ENCODE measurements at regions not wholly inside any gene's neighbourhood (a gene's known extent, or its start where the extent isn't known, plus 50 kb on each side); places are given as distances from the start of the nearest gene placed in this dataset.

GRCh38 chr18:23336101-23336500, 117.0 kb upstream of the RIOK3 start:
- no peak for TF ChIP-seq EZH2phosphoT487 (IDR thresholded peaks at IDR 0.05; ENCODE audit: insufficient read depth, low read depth)
- no peak for TF ChIP-seq EZH2 (IDR thresholded peaks at IDR 0.05; ENCODE audit: insufficient read depth, poor library complexity, severe bottlenecking)
